Upper lobe of left lung (tissue), 4 donors: ENCODE measurements at regions not wholly inside any gene's neighbourhood (a gene's known extent, or its start where the extent isn't known, plus 50 kb on each side); places are given as distances from the start of the nearest gene placed in this dataset.

ENCODE experiments used
- EP300 ChIP-seq, 4 donors: sonication (generic); formaldehyde crosslinking; IDR thresholded peaks; one replicate each; pipeline ENCODE4 v1.5.1; 2017; ENCODE audit warnings: antibody characterized with exemption in 4 of 4, control low read depth in 2 of 4
- POLR2A ChIP-seq, 4 donors: fragments of 450-650 bp; IDR thresholded peaks; one replicate each; pipeline ENCODE4 v1.5.1; 2016 to 2017; ENCODE audit warnings: antibody characterized with exemption in 4 of 4, mild to moderate bottlenecking in 2 of 4
- POLR2AphosphoS5 ChIP-seq, 2 donors: sonication (generic); formaldehyde crosslinking; IDR thresholded peaks; one replicate each; pipeline ENCODE4 v1.5.1; 2017; ENCODE audit warnings: antibody characterized with exemption in 2 of 2
- TF ChIP-seq, protein P1 (sequence below), 6 experiments: fragments of 450-650 bp in 4 of 6; fragments of 200-600 bp in 2 of 6; sonication (generic) in 2 of 6; IDR thresholded peaks; one replicate each; pipeline ENCODE4 v1.5.1; 2016 to 2019; ENCODE audit warnings: antibody characterized with exemption in 6 of 6

DNA sequence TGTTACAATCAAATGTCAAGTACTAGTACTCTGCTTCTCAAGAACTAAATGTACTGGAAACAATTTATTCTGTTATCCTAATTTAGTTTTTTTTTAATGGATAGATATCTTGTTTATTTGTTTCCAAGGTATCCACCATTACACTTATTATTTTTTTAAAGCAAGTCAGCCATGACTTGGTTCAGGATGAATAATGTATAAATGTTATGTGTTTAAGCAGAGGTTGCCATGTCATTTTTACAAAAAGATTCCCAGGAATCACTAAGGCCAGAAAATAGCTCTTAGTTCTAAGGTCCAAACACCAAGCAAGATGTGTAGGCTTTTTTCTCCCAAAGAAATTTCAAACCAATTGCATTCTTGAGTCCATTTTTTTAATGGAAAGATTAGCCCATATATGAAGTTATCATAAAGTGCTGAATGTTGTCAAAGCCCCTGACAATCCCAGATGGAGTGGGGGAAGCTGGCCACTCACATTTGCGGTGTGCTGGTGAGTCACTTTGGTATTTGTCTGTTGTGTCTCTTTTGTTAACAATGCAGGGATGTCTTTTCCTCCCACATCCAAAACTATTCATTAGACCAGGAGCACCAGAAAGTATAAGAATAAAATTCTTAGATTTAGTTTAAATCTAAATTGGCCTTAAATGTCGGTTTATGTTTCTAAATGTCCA is 158.9 kb downstream of the COL6A3 start:
- TF ChIP-seq, protein P1, sequence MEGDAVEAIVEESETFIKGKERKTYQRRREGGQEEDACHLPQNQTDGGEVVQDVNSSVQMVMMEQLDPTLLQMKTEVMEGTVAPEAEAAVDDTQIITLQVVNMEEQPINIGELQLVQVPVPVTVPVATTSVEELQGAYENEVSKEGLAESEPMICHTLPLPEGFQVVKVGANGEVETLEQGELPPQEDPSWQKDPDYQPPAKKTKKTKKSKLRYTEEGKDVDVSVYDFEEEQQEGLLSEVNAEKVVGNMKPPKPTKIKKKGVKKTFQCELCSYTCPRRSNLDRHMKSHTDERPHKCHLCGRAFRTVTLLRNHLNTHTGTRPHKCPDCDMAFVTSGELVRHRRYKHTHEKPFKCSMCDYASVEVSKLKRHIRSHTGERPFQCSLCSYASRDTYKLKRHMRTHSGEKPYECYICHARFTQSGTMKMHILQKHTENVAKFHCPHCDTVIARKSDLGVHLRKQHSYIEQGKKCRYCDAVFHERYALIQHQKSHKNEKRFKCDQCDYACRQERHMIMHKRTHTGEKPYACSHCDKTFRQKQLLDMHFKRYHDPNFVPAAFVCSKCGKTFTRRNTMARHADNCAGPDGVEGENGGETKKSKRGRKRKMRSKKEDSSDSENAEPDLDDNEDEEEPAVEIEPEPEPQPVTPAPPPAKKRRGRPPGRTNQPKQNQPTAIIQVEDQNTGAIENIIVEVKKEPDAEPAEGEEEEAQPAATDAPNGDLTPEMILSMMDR (IDR thresholded peaks at IDR 0.05): no peak
- TF ChIP-seq POLR2A (IDR thresholded peaks at IDR 0.05) (no peak), POLR2AphosphoS5 (IDR thresholded peaks at IDR 0.05) (no peak), EP300 (IDR thresholded peaks at IDR 0.05) (no peak)
